ENCODE measurements at regions not wholly inside any gene's neighbourhood (a gene's known extent, or its start where the extent isn't known, plus 50 kb on each side); places are given as distances from the start of the nearest gene placed in this dataset.
"Not testable (repeated sequence)": the region's sequence is repeated elsewhere in the genome, so short reads cannot be mapped to it uniquely, and the experiment has no call there.

DNA sequence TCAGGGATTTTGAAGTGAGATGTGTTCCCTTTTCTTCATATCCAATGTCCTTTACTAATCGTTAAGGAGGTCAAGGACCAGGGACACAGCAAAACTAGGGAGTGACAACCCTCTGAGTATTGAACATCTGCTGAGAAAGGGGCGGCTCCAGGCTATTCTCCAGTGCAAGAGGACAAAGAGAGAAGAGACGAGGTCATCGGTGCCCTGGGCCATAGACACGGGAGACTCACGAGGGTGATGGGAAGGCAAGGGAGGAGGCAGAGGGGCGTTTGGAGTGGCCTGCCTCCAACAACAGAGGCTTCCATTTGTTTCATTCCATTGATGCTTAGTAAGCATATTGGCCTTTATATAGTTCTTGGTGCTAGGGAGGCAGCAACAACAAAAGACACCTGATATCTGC, 268.4 kb downstream of the CXCL12 start:
- intact Hi-C loops (cut with micrococcal nuclease), result no loop called here

- intact Hi-C loops (cut with micrococcal nuclease), result no loop called here
Observed at GRCh38 chr10:44115516-44115915, 269.4 kb downstream of the CXCL12 start.

DNA sequence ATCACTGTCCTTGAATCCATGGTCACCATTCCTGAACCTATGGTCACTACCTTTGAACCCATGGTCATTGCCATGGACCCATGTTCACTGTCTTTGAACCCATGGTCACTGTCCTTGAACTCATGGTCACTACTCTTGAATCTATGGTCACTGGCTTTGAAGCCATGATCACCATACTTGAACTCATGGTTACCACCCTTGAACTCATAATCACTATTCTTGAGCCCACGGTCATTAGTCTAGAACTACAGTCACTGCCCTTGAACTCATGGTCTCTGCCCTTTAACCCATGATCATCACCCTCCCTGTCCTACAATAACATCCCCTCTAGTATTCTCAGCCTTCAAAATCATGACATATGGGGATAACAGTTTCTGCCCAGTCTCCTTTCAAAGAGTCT, 270.5 kb downstream of the CXCL12 start:
- intact Hi-C loops (cut with micrococcal nuclease), result no loop called here

- intact Hi-C loops (cut with micrococcal nuclease), result not testable (repeated sequence)
Observed at GRCh38 chr10:44112280-44112679, 272.6 kb downstream of the CXCL12 start.

GRCh38 chr10:44105696-44106095, 279.2 kb downstream of the CXCL12 start:
- intact Hi-C loops (cut with micrococcal nuclease), result no loop called here

GRCh38 chr10:44102726-44103255, 282.1 kb downstream of the CXCL12 start:
- intact Hi-C loops (cut with micrococcal nuclease), result no loop called here

- intact Hi-C loops (cut with micrococcal nuclease), result no loop called here
Observed at GRCh38 chr10:44101082-44101481, 283.8 kb downstream of the CXCL12 start.

DNA sequence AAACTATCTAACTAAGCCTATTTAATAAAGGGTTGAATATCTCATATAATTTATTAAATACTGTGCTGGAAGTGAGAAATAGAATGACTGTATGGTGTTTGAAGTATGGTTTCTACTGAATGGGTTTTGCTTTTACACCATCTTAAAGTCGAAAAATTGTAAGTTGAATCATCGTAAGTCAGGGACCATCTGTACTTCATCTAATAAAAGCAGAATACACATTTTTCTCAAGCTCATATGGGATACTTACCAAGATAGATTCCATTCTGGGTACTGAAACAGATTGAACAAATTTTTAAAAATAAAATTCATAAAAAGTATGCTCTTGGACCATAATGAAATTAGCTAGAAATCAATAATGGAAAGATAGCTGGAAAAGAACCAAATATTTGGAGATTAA, 285.4 kb downstream of the CXCL12 start:
- intact Hi-C loops (cut with micrococcal nuclease), result no loop called here

GRCh38 chr10:44096217-44096616, 288.7 kb downstream of the CXCL12 start:
- intact Hi-C loops (cut with micrococcal nuclease), result not testable (repeated sequence)

DNA sequence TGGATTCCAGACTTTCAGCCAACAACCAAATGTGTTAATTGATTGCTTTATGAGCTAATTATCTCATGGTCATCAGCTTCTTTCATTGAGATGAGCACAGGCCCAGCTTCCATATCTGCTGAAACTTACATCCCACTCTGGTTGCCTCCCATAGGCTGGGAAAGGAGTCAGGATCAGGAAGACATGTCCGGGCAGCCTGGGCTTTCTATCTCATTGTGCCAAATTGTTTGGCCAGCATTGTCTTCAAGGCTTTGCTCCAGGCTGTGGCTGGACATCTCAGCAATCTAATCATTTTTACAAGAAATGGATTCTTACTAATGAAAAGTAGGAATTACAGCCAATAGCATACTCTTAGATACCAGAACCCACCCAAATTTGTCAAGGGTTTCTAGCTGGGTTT, 295.2 kb downstream of the CXCL12 start:
- intact Hi-C loops (cut with micrococcal nuclease), result no loop called here

GRCh38 chr10:44087403-44087802, 297.5 kb downstream of the CXCL12 start:
- intact Hi-C loops (cut with micrococcal nuclease), result no loop called here

DNA sequence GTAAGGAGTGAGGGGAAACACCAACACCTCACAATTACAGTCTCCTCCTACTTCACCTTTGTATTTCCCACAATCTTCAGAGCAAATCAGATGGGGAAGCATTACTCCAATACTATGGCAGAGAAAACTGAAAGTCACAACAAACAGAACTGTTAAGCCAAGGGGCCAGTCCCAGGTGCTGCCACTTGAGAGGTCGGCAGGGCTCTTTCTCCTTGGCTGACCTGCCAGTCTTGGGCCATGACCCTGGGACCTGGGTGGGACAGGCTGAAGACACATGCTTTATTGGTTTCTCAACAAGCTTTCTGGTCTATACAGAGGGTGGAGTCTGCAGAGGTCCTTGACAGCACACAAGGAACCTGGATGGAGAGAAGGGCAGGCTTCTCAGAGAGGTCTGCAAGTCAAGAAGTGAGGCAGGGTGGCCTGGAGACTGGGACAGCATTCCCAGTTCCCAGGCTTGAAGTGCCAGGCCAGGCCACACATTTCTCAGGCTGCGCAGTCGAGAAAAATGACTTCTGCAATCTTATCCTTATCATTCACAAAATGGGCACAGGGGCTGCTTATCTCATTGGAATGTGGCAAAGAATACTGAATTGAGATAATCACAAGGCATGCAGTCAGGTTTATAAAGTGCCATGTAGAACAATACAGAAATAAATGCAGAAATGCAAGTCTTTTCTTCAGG, 301.0 kb downstream of the CXCL12 start:
- intact Hi-C loops (cut with micrococcal nuclease), result no loop called here

DNA sequence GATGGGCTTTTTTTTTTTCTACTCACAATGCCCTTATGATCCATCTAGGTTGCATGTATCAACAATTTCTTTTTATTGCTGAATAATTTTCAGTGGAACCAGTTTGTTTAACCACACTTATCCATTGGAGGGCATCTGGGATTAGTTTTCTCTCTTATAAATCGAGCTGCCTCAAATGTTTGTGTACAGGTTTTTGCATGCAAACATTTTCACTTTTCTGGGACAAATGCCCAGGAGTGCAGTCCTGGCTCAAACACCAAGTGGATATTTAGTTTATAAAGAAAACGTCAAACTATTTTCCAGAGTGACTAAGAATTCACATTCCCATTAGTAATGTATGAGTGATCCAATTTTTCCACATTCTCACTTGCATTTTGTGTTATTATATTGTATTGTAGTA, 313.4 kb downstream of the CXCL12 start:
- intact Hi-C loops (cut with micrococcal nuclease), result no loop called here

DNA sequence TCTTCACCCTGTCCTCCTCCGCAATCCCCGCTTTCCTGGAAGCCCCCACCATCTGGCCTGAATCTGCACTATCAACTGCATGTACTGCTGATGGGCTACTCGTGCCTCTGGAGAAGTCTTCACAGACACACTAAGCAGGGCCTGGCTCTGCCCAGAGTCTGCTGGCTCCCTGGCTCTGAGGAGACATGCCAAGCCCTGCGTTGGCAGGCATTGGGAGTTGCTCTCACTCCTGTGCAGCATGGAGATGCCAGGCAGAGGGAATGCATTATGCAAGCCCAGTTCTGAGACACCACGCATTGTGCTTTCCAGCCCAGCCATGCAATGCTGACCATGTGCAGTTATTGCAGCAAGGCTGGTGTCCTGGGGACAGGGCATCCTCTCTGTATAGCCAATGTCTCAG, 314.6 kb downstream of the CXCL12 start:
- intact Hi-C loops (cut with micrococcal nuclease), result no loop called here

GRCh38 chr10:44069573-44069972, 315.3 kb downstream of the CXCL12 start:
- intact Hi-C loops (cut with micrococcal nuclease), result no loop called here

DNA sequence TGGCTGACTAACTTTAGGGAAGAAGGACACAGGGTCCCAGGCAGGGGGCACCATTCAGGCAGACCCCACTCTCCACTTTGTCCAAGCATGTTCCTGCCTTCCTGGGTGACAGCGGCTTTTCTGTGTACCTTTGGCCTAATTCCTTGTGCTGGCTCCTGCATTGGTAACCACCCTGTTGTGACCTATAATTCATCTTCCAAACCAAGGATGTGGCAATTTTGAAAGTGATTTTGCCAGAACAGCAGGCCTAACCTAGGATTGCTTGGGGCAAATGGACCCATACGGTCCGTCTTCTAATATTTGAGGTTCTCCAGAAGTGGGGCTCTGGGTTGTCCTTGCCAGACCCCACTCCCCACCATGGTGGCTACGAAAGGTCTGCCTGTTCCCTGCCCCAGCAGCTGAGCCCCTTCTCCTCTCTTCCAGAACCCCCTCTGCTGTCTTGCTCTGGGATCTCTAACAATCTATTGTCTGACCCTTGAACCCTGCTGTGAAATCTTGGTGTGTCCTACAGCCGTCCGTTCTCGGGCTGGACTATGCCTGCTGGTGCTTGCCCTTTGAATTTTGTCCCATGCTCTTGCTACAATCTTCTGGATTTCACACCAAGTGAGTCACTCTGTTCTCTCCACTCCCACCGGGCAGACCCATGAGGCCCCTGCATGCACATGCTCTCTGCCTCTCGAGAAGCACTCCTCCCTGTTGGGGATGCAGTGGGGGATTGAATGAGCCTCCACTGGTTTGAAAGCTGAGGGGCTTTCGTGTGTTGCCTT, 316.0 kb downstream of the CXCL12 start:
- intact Hi-C loops (cut with micrococcal nuclease), result no loop called here

DNA sequence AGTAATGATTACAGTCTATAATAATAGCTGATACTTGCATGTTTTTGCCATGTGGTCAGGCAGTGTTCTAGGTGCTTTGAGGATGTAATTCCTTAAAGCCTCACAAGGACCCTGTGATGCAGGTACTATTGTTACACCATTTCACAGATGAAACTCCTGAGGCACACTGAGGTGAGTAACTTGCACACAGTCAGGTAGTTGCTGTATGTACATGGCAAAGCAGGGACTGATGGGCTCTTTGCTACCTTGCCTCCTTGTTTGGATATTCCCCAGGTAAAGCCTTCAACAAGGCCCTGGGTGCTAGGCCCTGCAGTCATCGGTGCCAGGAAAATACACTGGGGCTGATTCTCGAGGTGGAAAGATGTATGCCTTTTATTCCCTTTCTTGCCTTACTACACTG, 317.5 kb downstream of the CXCL12 start:
- intact Hi-C loops (cut with micrococcal nuclease), result no loop called here

DNA sequence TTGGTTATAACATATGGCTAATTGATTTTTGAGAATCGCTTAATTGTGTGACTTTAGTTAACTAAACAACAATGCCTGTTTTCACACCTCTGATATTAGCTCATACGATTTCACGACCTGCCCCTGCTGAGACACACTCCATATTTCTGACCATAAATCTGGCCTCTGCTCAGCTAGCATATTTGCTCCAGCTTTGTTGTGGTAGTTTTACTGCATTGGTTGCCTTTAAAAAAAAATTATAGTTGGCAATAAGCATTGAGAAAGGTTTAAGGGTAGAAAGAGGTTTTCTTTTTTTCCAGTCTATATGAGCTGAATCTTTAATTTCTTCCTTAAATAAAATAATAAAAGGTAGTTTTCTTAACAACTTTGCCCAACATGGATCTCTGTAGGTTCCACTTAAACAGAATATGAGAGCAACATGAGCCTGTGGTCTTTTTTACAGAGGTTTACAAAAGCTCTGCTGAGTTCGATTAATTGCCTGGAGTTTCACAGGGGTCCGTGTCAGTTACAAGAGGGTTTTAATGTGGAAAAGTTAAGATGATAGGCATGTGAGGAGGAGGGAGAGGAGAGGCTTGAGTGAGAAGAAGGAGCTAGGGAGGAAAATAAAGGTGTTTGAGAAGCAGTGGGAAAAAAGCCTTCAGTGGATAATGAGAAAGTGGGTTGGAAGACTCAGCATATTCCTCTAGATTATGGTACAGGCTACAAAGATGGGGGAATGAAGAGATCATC, 318.2 kb downstream of the CXCL12 start:
- intact Hi-C loops (cut with micrococcal nuclease), result no loop called here

DNA sequence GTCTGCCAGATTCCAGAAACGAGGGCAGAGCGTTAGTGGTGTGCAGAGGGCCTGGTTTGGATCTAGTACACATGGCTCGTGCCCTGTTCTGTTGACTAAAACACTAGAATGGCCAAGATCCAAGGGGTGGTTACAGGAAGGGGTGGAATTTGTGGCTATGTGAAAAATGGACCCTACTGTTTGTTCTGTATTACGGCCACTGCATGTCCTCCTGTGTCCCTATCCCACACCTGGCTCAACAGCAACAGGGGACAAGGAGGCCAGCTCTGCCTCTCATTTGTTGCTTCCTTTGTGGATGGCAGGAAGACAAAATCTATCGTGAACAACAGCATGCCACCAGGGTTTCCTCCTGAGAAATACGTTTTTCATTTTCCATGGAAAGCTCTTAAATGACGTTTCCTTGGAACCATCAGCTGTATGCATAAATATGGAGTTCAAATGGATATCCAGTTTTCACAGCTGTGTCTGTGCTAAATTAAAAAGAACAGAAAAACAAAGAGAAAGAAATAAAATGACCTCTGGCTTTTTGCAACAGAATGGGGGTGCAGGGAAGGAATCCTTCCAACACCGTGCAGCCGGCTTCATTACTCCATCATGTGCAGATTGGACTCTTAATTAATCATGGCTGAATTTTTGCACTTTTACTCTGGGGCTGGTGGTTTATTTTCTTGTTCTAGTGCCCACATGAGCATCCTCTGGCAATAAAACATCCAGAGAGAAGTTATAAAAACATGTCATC, 318.9 kb downstream of the CXCL12 start:
- intact Hi-C loops (cut with micrococcal nuclease), result no loop called here

DNA sequence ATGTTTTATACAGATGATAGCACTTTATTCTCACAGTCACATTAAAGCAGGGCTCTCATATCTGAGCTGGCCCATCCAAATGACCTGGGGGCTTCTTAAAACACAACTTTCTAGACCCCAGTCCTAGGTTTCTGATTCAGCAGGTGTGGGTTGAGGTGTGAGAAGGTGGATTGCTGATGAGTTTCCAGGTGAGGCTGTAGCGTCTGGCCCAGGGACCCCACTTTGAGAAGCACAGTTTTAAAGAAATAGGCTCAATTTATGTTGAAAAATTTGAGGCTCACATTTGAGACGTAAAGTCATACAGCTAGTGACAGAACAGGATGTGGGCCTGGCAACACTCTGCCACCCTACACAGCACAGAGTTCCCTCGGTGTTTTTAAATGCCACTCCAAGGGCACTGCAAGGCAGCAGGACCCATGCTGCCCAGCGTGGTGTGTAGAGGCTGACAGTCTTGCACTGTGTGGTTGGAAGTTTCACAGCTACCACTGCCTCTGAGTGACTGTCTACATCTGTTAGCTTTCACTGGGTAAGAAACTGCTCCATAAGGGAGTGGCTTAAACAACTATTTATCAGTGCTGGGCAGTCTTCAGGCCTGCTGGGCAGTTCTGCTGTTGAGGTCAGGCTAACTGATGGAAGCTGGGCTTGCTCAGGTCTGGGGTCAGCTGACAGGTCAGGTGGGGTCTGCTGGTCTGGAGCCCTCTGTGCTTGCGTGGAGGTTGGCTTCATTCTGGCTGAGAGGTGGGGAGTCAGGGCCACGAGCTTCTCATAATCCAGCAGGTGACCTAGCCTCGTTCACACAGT, 319.7 kb downstream of the CXCL12 start:
- intact Hi-C loops (cut with micrococcal nuclease), result no loop called here

GRCh38 chr10:44064317-44064716, 320.6 kb downstream of the CXCL12 start:
- intact Hi-C loops (cut with micrococcal nuclease), result no loop called here
